ENCODE measurements at regions not wholly inside any gene's neighbourhood (a gene's known extent, or its start where the extent isn't known, plus 50 kb on each side); places are given as distances from the start of the nearest gene placed in this dataset.

- DNase-seq (ENCODE audit: low spot score), result no peak
These were observed 225.9 kb upstream of the DPH6 start for GRCh38 chr15:35771746-35772442.

- DNase-seq (ENCODE audit: low spot score), result no peak
These were observed 228.7 kb upstream of the DPH6 start for GRCh38 chr15:35774653-35775052.

- no peak for DNase-seq (ENCODE audit: low spot score)
These were observed 229.5 kb upstream of the DPH6 start for GRCh38 chr15:35775471-35775870.

GRCh38 chr15:35777061-35777460, 231.1 kb upstream of the DPH6 start:
- DNase-seq (ENCODE audit: low spot score), result no peak

GRCh38 chr15:35783203-35783602, 237.2 kb upstream of the DPH6 start:
- DNase-seq (ENCODE audit: low spot score), result no peak

GRCh38 chr15:35784745-35785144, 238.8 kb upstream of the DPH6 start:
- no peak for DNase-seq (ENCODE audit: low spot score)

GRCh38 chr15:35810007-35810406, 264.0 kb upstream of the DPH6 start:
- DNase-seq (ENCODE audit: low spot score), result no peak

- no peak for DNase-seq (ENCODE audit: low spot score)
These were observed 267.6 kb upstream of the DPH6 start for GRCh38 chr15:35813573-35813972.

- no peak for DNase-seq (ENCODE audit: low spot score)
These were observed 272.9 kb upstream of the DPH6 start for GRCh38 chr15:35818846-35819245.

- DNase-seq (ENCODE audit: low spot score), result no peak
These were observed 276.2 kb upstream of the DPH6 start for GRCh38 chr15:35822153-35822552.

- DNase-seq (ENCODE audit: low spot score), result no peak
These were observed 281.2 kb upstream of the DPH6 start for GRCh38 chr15:35827141-35827540.

- DNase-seq (ENCODE audit: low spot score), result no peak
These were observed 281.9 kb upstream of the DPH6 start for GRCh38 chr15:35827911-35828310.

GRCh38 chr15:35833581-35833980, 287.6 kb upstream of the DPH6 start:
- no peak for DNase-seq (ENCODE audit: low spot score)

GRCh38 chr15:35834216-35834830, 288.4 kb upstream of the DPH6 start:
- DNase-seq (ENCODE audit: low spot score), result no peak

- DNase-seq (ENCODE audit: low spot score), result no peak
These were observed 288.9 kb upstream of the DPH6 start for GRCh38 chr15:35834866-35835265.

GRCh38 chr15:35838424-35839111, 292.6 kb upstream of the DPH6 start:
- DNase-seq (ENCODE audit: low spot score), result no peak

GRCh38 chr15:35842631-35843030, 296.7 kb upstream of the DPH6 start:
- DNase-seq (ENCODE audit: low spot score), result no peak

GRCh38 chr15:35843498-35843897, 297.5 kb upstream of the DPH6 start:
- no peak for DNase-seq (ENCODE audit: low spot score)

GRCh38 chr15:35850284-35850683, 304.3 kb upstream of the DPH6 start:
- DNase-seq (ENCODE audit: low spot score), result no peak

GRCh38 chr15:35851491-35851890, 305.5 kb upstream of the DPH6 start:
- no peak for DNase-seq (ENCODE audit: low spot score)

GRCh38 chr15:35852818-35853624, 307.1 kb upstream of the DPH6 start:
- DNase-seq (ENCODE audit: low spot score), result no peak

- no peak for DNase-seq (ENCODE audit: low spot score)
These were observed 308.4 kb upstream of the DPH6 start for GRCh38 chr15:35854316-35854715.

Measured in LoVo (cell line).